ENCODE measurements at regions not wholly inside any gene's neighbourhood (a gene's known extent, or its start where the extent isn't known, plus 50 kb on each side); places are given as distances from the start of the nearest gene placed in this dataset.
"Not testable (repeated sequence)": the region's sequence is repeated elsewhere in the genome, so short reads cannot be mapped to it uniquely, and the experiment has no call there.

DNA sequence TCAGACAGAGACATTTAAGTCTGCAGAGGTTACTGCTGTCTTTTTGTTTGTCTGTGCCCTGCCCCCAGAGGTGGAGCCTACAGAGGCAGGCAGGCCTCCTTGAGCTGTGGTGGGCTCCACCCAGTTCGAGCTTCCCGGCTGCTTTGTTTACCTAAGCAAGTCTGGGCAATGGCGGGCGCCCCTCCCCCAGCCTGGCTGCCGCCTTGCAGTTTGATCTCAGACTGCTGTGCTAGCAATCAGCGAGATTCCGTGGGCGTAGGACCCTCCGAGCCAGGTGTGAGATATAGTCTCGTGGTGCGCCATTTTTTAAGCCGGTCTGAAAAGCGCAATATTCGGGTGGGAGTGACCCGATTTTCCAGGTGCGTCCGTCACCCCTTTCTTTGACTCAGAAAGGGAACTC lies 245.0 kb upstream of the CDH2 start:
- not testable (repeated sequence) for DNase-seq

- no peak for DNase-seq
These were observed 235.6 kb upstream of the CDH2 start for GRCh38 chr18:28412521-28412920.

DNA sequence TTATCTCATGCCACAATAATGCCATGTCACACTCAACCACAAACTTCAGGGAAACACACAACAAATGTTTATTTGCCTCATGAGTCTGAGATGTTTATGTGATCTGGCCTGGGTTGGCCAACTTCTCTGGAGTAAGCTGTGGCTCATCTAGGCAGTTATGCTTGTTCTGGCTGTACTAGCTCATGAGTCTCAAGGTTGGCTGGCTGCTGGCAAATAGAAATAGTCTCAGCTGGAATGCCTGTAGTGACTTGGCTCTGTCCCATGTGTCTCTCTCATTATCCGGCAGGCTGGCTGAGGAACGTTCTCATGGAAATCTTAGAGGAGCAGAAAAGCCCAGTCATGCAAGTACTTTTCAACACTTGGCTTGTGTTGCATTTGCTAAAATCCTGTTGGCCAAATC lies 234.9 kb upstream of the CDH2 start:
- no peak for DNase-seq

DNA sequence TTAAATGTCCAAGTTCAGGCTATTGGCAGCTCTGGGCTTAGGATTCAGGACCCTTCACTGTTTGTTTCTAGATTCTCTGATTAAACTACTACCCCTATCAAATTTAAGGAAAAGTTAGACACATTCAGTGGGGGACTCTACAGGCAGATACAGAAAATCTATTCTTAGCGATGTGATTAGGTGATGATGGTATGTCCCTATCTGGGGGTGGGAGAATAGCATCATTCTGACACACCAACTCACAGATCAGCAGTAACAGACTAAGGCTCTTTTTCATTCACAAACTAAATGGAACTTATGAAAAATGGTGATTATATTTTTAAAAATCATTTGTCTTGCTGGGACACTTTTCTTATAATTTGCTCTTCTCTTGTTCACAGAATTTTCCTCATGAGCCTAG lies 232.9 kb upstream of the CDH2 start:
- DNase-seq: no peak

DNA sequence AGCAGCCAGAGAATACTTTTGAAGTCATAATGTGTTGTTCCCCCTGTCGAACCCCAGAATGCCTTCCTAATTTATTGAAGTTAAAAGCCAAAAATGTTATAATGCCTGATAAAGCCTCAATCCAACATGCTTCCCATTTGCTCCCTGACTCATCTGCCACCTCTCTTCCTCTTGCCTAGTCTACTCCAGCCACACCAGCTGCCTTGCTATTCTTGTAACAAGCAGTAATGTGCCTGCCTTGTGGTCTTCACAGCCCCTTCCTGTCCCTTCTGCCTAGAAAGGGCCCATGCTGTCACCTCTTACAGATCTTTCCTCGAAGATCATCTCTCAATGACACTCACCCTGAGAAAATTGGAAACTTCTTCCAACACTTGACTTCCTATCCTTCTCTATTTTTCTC lies 231.6 kb upstream of the CDH2 start:
- no peak for DNase-seq

DNA sequence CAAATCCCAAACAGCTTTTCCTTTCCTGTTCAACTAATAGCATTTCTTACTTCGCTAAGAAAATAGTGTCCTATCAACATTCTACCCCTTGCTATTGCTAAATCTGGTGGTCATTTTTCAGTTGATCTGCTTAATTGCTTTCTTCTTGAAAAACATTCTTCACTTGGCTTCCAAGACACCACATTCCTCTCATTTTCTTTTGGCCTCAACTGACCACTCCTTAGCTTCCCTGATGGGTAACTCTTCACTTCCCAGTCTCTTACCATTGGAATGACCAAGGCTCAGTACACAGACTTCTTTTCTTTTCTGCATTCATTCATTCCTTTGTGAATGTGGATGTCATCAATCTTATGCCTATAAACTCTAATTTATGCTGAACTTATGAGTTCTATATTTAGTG lies 230.8 kb upstream of the CDH2 start:
- DNase-seq: no peak

DNA sequence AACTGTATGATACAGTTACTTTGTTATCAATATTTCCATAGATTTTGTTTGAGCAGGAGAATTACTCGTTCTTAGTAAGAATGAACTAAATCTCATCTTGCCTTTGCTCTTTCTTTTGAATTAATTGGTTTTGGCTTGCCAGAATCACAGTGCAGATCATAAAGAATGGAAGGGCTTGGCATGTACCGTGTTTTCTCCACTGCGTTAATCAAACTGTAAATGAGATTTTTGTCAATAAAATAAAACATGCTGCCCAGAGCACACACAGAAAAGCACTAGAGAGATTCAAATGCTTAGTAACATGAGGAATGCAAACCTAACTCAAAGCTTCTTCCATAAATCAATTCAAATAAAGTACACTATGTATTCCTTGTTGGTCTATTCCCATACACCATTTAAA lies 229.6 kb upstream of the CDH2 start:
- DNase-seq: no peak

- DNase-seq: no peak
These were observed 227.8 kb upstream of the CDH2 start for GRCh38 chr18:28404694-28405093.

GRCh38 chr18:28399781-28400362 lies 222.9 kb upstream of the CDH2 start:
- no peak for DNase-seq

- DNase-seq: no peak
These were observed 221.5 kb upstream of the CDH2 start for GRCh38 chr18:28398471-28398870.

- DNase-seq: no peak
These were observed 213.1 kb upstream of the CDH2 start for GRCh38 chr18:28390022-28390421.

DNA sequence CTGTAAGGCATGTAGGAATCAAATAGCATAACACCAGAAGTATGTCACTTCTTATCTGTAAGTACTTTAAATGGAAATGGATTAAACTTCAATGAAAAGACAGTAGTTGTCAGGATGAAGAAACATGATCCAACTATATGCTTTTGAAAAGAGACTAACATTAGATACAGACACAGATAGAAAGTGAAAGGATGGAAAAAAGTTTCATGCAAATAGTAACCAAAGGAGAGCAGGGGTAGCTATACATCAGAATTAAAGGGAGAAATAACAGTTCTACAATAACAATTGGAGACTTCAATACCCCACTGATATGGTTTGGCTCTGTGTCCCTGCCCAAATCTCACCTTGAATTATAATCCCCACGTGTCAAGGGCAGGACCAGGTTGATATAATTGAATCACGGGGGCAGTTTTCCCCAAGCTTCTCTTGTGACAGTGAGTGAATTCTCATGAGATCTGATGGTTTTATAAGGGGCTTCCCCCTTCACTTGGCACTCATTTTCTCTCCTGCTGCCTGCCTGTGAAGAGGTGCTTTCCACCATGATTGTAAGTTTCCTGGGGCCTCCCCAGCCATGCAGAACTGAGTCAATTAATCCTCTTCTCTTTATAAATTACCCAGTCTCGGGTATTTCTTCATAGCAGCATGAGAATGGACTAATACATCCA lies 205.4 kb upstream of the CDH2 start:
- no peak for DNase-seq

GRCh38 chr18:28372186-28372585 lies 195.3 kb upstream of the CDH2 start:
- DNase-seq: no peak

GRCh38 chr18:28366676-28367075 lies 189.7 kb upstream of the CDH2 start:
- DNase-seq: no peak

DNA sequence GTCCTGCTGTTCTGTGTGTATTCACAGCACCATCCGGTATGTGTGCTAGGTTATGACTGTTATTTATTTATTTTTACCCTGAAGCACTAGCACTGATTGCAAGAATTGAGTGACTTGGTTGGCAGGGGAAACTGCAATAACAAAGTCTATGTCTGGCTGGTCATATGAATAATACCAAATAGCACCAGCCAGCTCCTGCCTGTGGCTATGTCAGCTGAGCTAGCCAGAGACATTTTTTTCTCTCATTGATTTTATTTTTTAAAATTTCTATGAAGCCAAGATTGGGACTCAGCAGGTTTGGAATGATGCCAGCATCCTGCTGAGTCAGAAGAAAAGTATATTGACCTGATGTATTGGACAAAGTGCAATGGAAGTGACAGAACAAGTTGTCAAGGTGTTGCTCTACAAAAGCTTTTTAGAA lies 188.5 kb upstream of the CDH2 start:
- no peak for DNase-seq

DNA sequence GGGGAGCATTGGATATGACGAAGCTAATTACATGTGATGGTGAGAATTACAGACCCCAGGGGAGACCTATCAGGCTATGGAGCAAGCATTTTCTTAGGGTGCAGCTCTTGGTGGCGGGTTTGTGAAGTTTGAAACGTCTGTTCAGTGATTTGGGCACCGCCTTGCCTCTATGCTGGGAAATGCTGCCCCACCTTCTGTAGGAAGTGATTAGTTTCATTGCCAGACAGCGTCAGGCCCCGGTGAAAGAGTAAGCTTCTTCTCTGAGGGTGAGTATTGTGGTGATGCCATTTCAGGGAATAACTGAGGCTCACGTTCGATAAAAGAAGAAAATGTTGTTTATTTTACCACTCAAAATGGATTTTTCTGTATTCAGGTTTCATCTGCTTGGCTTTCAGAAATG lies 186.2 kb upstream of the CDH2 start:
- no peak for DNase-seq

DNA sequence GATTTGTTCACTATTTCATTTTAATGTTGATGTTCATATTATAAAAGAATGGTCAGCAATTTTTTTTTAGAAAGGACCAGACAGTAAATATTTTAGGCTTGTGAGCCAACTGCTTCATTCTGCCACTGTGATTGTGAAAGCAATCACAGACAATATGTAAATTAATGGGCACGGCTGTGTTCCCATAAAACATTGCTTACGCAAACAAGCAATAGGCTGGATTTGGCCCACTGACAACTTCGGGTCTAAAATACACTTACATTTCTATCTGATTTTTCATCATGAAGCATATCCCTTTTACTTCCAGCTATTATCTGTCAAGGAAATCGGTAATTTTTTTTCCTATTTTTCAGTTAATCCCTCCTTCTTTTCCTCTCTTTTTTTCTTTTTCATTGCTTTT lies 182.2 kb upstream of the CDH2 start:
- no peak for DNase-seq

- no peak for DNase-seq
These were observed 181.0 kb upstream of the CDH2 start for GRCh38 chr18:28357766-28358401.

GRCh38 chr18:28350821-28351220 lies 173.9 kb upstream of the CDH2 start:
- no peak for DNase-seq

- no peak for DNase-seq
These were observed 165.3 kb upstream of the CDH2 start for GRCh38 chr18:28342231-28342630.

DNA sequence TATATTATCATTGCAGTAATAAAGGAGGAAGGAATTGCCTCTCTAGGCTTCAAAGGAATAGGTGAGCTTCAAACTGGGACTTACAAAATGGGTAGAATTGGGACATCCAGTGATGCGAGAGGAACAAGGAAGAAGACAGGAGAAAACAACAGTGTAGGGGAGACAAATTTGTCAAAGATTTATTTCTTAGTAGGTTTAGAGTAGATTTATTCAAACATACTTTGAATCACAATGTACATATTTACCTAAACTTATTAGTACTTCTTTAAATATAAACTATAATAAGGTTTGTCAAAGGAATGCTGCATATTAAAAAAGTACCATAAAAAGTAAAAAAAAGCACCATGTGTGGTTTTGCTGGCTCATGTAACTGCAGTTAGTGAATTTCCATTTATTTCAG lies 161.4 kb upstream of the CDH2 start:
- no peak for DNase-seq

GRCh38 chr18:28334516-28334915 lies 157.6 kb upstream of the CDH2 start:
- DNase-seq: no peak

- DNase-seq: no peak
These were observed 155.1 kb upstream of the CDH2 start for GRCh38 chr18:28332071-28332470.

GRCh38 chr18:28331551-28331950 lies 154.6 kb upstream of the CDH2 start:
- no peak for DNase-seq

DNA sequence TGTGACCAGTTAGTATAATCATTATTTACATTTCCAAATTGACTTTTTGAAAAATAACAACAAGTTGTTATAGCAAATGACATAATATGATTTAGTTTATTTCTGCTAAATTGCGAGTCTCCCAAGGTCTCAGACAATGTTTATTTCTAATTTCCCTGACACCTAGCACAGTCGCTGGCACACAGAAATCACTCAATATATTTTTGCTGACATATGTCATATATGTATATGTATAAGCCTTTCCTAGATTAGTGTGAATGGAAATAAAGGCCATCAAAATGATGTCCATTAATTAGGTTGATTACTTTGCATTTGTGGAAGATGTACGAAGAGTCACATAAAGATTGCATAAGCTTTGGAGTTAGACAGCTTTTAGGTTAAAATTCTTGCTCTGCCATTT lies 136.7 kb upstream of the CDH2 start:
- DNase-seq: no peak
